GM18951 (cell line): ENCODE measurements at regions not wholly inside any gene's neighbourhood (a gene's known extent, or its start where the extent isn't known, plus 50 kb on each side); places are given as distances from the start of the nearest gene placed in this dataset.

Experiments
- POLR2A ChIP-seq: IDR thresholded peaks from 4 replicates; pipeline ENCODE4 v1.6.1; 2011; ENCODE audit warnings: mild to moderate bottlenecking; ENCODE audit not compliant: insufficient read length, insufficient read depth; ENCODE audit errors: extremely low read depth
- in situ Hi-C: fragments of 300-500 bp; cut with MboI; formaldehyde crosslinking; loops from one replicate; pipeline ENCODE4 v1.12.0; 2022; ENCODE audit warnings: low sequenced_read_pairs, mixed read lengths, inconsistent platforms; ENCODE audit not compliant: unreplicated experiment

DNA sequence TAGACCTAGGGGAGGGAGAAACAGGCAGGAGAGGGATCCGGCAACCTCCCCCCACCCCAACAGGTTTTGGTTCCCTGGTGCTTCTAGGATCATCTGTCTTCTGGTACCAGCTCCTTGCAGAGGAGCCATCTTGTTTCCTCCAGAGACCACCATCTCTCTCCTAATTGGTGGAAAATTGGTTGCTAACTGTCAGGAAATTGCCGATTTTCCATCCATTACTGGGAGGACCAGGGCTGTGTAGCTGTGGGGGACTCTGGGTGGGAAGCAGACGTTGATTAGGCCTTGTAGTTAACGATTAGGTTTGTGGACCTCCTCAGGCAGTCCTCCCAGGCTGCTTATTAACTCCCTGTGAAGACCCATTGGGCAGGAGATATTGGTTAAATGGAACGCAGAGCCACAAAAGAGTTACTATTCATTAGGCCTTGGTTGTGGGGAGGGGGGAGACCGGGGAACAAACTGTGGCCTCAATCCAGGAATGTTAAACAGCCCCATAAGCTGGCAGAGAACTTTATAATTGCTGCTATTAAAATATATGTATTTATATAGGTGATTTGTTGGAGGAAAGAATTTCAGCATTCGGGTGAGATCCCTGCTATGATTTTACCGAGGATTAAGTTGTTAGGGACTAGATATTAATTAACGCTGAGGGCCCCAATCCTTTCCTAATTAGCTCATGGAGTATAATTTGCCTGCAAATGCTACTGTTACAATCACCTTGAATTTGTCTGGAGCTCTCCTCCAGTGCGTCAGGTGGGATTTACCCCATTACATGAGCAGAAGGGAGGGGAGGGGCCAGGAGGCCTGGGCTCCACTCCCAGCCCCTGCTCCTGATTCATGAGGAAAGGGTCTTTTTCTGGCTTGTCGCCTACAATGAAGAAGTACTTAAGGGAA lies 61.2 kb upstream of the TRABD2B start:
- TF ChIP-seq POLR2A, result no peak
- in situ Hi-C loops, result no loop called here

- TF ChIP-seq POLR2A, result no peak
- in situ Hi-C loops, result no loop called here
Measured at GRCh38 chr1:48057249-48057648, 60.1 kb upstream of the TRABD2B start.

DNA sequence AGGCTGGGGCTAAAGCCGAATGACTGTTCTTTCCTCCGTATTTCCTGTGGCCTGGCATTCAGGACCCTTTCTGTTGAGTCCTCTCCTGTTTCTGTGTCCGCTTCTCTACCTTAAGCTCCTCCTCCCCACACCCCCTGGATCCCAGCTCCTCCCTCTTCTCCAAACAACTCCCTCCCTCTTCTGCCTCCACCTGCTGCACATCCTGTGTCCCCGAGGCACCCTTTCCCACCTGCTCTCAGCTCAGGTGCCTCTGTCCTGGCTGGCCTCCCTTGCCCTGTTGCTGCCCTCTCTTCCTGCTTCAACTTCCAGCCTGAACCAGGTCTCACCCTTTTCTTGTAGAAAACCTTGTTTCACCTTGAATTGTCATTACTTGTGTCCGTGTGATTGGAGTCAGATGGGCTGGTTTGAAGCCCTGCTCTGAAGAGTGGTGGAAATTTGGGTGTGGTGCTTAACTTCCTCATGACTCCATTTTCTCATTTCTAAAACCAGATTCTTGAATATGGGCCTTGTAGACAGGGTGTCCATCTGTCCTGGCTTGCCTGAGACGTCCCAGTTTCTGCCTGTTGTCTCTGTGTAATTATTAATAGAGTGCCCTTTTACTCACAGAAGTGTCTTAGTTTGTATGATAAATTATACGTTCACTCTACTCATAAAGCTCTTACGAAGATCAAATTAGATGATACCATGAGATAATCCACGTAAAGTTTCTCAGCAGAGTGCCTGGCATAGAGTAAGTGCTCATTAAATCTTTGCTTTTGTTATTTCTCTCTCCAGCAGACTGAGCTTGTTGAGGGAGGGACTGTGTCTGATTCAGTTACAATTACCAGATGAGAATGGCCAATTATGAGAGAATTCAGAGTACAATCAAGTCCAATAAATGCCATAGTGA lies 58.9 kb upstream of the TRABD2B start:
- no peak for TF ChIP-seq POLR2A
- in situ Hi-C loops, result no loop called here

GRCh38 chr1:48054232-48054631 lies 57.0 kb upstream of the TRABD2B start:
- TF ChIP-seq POLR2A, result no peak
- in situ Hi-C loops, result no loop called here

GRCh38 chr1:48052923-48053291 lies 55.7 kb upstream of the TRABD2B start:
- no peak for TF ChIP-seq POLR2A
- in situ Hi-C loops, result no loop called here

GRCh38 chr1:48051466-48052126 lies 54.4 kb upstream of the TRABD2B start:
- in situ Hi-C loops, result no loop called here
- no peak for TF ChIP-seq POLR2A

DNA sequence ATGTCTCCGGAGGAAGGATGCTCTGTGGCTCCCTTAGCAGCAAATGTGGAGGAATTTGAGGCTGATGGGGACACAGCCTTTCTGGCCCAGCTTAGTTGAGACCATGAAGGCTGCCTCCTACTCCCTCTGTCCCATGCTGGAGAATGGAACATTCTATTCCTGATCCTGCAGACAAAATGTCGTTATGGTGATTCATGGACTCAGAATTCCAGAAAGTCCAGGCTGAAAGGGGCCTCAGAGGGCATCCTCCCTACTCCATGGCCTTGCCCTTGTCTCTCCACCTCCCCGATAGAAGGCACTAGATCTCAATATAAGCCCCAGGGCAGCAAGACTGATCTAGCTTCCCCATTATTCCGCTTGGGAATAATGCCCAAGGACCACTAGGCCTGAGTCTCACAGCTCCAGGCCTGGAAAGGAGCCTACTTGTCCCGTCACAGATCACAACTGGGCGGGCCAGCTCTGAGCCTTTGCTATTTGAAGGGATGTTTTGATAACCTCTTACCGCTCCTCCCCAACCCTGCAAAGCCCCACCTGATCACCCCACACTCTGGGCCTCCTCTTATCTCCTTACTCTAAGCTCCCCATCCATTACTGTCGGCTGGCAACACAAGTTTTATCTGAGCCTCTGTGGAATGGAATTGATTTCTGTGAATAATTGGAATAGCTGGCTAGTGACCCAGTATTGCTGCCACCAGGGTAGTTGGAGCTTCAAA lies 52.8 kb upstream of the TRABD2B start:
- in situ Hi-C loops, result no loop called here
- TF ChIP-seq POLR2A, result no peak

GRCh38 chr1:48048980-48049379 lies 51.8 kb upstream of the TRABD2B start:
- in situ Hi-C loops, result no loop called here
- no peak for TF ChIP-seq POLR2A

DNA sequence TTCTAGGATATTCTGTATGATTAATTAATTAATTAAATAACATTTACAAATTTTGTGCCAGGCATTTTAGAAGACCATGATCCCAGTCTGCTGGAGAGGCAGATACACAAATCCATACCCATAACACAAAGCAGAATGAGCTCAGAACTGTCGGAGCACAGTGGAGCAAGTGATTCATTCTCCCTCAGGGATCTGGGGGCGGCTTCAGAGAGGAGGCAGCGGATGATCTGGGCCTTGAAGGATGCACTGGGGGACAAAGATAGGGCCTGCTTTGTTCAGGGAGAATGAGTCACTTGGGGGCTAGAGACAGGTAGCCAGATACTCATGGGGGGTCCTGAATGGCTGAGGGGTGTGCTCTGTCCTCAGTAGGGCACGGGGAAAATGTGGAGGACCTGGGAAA lies 50.9 kb upstream of the TRABD2B start:
- TF ChIP-seq POLR2A, result no peak
- in situ Hi-C loops, result no loop called here

GRCh38 chr1:48047116-48047515 lies 49.9 kb upstream of the TRABD2B start:
- no peak for TF ChIP-seq POLR2A
- in situ Hi-C loops, result no loop called here
